NCI-H1105 (cell line): ENCODE measurements at regions not wholly inside any gene's neighbourhood (a gene's known extent, or its start where the extent isn't known, plus 50 kb on each side); places are given as distances from the start of the nearest gene placed in this dataset.
A peak's percentile ranks its signal among the peaks of the same experiment; 100 is the strongest.

Experiments used
- DNase-seq: peaks from one replicate; lab custom pipeline; 2025; lab: John Stamatoyannopoulos, UW

DNA sequence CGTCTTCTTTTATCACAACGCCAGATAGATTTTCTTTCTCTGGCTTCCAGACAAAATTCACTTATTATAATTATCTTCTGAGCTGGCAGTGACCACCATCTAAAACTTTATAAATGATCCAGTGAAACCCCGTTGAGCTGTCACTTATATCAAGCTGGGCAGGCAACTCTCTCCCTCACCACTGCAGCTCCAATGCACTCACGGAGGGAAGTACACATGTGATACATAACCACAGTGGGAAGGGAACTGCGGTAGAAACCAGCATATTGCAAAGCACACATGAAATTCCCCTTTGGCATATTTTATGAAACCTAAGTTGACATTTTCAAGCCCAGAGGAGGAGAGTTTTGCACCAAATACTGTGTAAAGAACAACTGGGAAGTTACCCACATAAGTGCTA is 536.9 kb downstream of the HACE1 start:
- no peak for DNase-seq

DNA sequence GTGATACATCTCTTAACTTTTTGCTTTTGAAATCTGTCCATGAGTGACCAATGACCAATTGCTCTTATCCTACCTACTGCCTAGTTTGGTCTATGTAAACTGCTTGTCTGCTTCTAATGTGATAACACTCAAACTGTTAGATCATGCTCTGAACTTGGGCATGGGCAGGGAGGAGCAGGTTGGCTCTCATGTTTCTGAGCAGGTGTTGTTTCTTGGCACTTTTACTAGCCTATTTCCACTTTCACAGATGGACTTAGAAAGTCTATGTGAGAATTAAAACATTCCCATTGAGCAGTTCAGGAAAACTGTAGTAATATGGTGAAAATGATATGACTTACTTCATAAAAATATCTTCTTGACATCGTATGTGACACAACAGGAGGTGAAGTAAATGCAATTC is 538.4 kb downstream of the HACE1 start:
- DNase-seq = no peak

DNA sequence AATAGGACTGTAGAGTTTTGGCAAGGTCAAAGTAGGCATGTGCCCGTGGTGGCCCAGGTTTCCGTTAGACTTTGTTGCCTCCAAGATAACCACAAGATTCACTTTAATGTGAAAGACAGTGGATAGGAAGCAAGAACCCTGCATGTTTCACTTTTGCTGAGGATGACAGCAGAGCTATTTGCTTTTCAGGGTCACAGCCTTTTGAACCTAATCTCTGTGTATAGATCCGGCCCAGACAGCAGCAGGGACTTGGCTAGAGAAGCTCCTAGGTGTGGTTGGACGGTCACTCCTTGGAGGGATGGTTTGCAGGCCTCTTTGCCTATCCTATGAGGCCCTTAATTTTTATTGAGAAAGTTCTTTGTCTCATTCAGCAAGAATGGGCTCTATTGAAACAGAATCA is 538.8 kb downstream of the HACE1 start:
- DNase-seq = no peak

DNA sequence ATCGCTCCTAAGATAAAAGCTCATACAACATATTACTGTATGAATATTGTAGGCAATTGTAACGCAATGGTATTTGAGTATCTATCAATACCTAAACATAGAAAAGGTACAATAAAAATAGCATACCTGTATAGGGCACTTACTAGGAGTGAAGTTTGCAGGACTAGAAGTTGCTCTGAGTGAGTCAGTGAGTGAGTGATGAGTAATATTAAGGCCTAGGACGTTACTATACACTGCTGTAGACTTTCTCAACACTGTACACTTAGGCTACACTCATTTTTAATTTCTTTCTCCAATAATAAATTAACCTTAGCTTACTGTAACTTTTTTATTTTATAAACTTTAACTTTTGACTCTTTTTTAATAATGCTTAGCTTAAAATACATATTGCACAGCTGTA is 546.9 kb downstream of the HACE1 start:
- no peak for DNase-seq

DNA sequence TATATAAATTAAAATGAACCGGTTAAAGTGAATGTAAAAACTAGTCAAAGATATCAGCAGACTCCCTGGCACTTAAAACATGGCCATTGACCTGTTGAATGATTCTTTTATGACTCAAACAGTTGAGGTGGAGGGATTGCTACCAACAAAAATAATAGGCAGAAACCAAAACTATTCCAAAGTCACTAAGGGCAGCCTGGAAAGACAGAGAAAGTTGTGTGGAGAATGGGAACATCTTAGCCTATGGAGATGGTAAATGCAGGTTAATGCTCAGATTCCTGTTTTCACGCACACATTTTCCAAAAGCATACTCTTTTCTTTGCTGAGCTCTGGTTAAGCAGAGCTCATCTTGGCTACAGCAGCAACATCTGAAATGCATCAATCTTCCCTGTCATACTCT is 553.5 kb downstream of the HACE1 start:
- no peak for DNase-seq

DNA sequence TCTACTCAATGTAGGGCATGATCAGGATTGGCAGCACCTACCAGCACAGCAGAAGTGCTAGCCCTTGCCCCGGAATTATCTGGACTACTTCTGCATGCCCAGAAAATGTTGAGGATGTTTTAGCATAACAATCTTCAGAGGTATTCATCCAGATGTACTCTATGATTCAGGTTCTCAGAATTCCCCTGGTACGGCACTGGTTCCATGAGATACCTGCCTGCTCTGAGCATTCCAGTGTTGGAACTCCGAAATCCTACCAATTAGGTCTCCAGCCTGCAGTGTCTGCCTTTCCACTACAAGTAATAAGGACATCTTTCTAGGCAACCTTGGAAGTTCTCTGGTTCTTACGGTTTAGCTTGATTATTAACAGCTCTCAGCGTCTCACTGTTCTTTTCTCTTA is 554.5 kb downstream of the HACE1 start:
- no peak for DNase-seq

DNA sequence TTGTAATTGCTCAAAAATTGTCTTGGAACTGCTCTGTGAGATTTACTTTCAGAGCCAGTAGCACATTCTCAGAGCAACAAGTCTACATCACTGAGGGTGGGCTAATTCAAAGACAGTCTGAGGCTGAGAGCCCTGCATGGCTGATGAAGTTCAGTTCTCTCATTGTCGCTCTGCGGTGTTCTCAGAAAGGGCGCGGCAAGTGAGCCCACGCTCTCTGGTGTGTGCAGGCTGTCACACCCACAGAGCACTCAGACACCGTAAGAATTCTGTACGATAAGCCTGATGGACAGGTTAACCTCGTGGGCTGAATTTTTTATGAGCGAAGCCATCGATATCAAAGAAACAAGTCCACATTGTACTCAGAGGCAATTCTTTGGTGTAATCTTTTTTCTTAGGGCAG is 557.8 kb downstream of the HACE1 start:
- DNase-seq = no peak

DNA sequence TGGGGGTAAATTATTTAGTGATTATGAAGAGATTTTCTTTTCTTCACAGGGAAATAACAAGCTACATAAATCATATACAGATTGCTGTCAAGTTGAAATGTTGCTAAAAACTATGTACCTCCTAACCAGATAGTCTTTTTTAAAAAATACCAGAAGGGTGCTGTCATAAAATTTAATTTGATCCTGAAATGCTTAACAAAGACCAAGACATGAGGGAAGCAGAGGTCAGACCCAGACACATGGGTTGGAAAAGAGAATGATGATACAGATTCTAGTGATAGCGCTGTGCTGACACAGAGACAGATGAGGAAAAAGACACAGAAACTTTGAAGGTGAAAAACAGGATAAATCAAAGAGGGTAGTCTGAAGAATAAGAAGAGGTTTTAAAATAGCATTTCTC is 573.1 kb downstream of the HACE1 start:
- DNase-seq = no peak

DNA sequence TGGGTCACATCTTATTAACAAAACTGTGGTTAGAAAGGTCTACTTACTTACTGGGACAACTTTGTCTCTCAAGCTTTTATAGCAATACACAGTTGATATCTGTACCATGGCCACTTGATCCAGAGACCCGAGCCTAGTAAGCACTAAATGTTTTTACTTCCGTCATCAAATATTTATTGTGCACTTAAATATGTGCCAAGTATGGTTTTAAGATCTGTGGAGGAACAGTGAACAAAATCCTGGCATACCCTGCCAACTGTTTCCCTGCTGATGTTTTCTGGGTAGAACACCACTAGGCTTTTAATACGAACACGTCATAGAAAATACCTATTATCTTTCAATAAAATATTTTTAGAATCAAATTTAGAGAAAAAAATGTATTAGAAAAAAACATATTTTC is 574.8 kb downstream of the HACE1 start:
- DNase-seq = no peak

DNA sequence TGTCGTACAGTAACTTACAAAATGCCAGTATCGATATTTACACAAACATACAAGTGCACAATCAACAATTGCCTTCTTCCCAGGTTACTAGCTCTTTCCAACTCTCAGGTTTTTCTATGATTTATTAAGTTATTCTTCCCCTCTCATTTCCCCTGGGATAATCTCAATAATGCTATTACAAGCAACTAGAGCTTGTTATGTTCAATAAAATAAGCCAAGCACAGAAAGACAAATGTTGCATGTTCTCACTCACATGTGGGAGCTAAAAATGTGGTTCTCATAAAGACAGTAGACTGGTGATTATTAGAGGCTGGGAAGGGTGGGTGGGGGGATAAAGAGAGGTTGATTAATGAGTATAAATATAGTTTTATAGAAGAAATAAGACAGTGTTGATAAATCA is 577.1 kb downstream of the HACE1 start:
- DNase-seq = no peak

DNA sequence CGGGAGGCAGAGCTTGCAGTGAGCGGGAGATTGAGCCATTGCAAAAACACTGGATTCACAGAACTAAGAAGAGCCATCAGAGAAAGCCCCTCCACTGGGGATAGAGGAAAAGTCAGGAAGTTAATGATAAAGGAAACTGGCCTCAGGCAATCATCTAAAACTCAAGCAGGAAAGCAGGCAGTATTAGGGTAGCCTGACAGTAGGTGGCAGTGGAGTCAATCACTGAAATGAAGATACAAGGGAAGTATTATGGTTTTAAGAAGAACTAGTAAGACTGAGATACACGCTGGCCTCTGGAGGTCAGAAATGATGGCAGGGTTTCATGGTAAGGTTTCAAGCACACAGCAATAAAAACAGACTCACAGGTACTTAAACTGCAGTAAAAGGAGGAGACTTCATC is 578.3 kb downstream of the HACE1 start:
- DNase-seq = no peak

DNA sequence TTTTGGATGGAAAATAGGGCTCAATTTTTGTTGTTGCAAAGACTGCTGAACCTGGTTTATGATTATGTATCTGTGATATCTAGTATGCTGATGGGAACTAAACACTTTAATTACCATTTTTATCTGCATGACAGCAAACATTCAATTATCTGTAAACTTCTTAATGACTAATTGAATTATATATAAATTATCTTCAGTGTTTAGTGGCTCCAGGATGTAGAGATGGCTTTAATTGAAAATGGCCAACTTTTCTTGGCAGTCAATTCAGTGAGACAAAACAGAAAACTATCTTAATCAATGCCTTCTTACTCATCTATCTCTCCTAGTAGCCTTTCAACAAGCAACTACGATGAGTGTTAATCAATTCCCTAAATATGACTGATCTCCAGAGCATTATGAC is 591.3 kb downstream of the HACE1 start:
- no peak for DNase-seq

DNA sequence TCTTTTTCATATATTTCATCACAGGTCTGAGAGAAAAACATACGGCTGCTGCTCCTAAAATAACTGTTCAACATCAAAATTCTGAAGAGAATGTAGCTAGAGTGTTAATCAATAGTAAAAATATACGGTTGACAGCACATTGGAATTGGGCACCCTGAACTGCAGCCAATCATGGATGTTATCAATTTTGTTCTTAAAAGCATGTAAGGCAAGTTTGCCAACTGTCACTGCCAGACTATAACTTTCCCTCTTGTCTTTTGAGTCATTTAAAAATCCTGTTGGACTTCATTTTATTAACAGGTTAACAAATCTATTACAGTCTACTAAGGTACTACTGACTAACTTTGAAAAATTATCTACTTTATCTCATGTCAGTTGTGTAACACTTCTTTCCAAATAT is 592.8 kb downstream of the HACE1 start:
- no peak for DNase-seq

DNA sequence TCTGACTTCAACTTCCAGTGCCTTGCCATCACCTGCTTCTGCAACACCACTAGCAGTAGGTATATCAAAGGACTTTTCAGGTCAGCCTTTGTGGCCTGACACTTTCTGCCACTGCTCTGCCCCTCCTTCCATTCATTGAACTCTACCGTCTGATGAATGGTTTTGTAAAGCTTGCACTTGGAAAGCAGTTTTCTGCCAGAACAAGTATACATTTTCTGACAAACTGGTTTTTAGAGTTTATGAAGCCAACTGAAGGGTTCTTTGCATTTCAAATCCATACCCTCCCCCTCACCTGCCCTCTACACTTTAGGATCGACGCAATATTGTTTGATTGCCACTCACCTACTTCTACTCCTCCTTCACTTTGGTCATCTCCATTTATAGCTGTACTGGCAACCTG is 603.1 kb downstream of the HACE1 start:
- peak; percentile 84 for DNase-seq

DNA sequence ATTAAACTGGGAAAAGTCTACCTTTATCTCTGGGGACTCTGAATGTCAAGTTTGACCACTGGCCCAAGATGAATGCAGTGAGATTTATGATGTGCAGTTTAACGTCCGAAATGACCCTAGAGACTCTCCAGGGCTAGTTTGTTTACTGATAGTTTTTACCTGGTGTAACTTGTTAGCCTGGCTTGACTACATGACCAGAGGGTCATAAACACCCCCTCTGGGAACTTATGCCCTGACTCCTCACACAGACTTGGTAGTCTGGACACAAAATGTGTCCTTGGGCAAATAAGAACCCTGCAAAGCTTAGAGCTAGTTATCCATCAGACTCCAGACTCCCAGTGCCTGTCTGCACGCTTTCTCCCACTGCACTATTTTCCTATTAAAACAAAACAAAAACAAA is 606.5 kb downstream of the HACE1 start:
- no peak for DNase-seq

DNA sequence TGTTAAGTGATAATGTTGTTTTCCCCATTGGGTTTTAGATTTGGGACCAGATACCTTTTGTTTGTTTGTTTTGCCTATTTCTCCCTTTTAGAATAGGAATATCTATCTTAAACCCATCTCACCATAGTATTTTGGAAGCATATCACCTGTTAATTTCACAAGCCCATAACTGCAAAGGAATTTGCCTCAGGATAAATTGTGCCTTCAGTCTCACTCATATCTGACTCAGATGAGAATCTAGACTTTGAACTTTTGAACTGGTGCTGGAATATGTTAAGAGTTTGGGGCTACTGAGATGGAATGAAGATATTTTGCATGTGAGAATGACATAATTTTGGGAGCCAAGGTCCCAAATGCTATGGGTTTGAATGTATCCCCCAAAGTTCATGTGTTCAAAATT is 607.4 kb downstream of the HACE1 start:
- DNase-seq = no peak

DNA sequence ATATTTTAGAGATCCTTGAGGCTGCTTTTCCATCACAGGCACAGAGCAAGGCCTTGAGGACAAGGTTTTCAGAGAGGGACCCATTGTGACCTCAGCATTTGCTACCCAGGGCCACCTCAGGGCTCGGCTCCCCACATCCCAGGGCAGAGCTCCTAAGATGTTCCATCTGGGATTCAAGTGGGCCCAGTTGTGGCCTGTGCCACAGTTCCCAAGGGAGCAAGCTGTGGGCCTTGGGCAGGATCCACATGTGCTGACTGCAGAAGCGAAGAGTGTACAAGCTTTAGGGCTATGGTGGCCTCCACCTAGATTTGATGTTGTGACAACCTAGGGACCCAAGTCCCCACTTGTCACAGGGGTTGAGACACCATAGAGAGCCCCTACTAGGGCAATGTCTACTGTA is 608.1 kb downstream of the HACE1 start:
- DNase-seq = no peak

DNA sequence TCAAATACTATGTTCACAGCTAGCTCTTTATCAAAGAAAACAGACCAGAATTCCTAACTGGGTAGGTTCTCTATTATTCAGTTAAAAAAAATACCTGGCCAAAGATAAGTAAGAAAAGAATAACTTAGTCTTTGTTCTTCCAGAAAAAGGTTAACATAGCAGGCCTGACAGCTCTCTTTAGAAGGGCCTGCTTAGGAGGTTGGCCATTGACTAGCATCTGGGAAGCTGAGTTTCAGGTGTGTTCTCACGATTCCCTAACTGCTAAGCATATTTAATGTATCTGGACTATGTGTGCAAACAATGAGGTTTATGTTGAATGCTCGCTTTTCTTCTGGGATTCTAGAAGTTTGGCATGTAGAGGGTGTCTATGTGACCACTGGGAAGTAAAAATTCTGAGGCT is 618.9 kb downstream of the HACE1 start:
- DNase-seq = no peak

DNA sequence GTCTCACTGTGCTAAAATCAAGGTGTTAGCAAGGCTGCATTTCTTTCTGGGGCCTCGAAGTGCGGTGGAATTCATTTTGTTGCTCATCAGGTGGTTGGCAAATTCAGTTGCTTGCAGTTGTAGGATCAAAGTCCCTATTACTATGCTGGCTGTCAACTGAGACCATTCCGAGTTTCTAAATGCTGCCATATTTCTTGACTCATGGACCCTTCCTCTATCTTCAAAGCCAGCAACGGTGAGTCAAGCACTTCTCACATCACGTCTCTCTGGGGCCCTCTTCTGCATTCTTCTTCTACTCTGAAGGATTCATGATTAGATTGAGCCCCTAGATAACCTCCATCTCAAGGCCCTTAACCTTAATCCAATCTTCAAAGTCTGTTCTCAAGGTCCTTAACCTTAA is 619.7 kb downstream of the HACE1 start:
- DNase-seq = no peak

DNA sequence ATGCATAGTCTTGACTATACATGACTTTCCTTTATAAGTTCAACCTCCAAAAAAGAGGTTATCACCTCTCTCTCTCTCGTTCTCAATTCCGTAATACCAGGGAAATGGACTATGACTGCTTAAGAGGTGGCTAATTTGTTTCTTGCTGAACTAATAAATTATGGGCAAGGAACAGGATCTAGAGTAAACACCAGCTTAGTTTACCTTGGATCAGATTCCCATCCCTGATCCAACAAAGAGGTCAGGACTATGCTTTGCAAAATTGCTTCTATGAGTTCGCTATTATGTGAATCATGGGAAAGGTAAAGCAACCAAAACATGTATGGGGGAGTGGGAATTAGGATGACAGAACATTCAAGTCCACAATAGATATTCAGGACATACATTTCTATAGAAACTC is 630.7 kb downstream of the HACE1 start:
- peak; percentile 69 for DNase-seq

DNA sequence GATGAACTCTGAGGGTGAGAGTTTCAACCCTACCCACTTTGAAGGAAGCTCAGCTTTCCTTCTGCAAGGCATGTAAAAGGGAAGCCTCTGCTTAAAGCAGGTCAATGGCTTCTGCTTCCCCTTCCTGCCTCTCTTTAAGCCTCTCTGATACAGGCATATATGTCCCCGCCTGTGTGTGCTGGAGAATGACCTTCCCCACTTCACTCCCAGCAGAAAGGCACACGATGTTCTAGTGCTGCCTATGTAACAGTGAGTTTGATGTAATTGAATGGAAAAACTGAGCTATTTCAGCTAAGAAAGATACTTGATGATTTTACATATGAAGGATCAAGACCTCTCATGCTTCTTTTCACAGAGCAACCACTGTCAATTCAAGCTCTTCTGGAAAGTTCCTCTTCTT is 632.2 kb downstream of the HACE1 start:
- DNase-seq = no peak

DNA sequence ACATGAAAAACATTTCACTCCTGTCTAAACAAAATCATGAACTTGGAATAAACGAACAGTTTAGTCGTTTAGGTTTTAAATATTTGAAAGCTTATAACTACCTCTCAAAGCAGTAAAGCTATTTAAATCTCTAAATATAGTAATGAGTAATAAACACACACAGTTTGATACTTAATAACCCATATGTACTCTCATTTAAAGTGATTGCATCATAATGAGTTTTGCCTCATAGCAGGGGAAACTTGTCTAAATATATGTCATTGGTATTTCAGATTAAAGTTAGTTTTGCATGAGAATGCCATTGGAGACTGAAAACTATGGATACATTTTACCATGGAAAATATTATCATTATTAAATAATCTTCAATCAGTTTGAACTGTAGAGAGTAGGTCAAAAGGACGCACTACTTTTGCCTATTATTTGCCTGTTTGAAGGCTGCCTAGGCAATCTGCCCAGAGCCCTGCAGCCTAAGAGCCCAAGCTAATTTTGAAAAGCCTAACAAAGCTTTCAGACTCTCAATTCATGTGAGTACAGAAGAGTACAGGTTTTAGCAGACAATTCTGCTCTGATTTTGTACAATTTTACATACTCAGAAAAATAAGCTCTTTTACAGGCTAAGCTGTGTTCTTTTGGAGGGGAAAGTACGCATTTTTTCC is 632.8 kb downstream of the HACE1 start:
- DNase-seq = peak; percentile 50

DNA sequence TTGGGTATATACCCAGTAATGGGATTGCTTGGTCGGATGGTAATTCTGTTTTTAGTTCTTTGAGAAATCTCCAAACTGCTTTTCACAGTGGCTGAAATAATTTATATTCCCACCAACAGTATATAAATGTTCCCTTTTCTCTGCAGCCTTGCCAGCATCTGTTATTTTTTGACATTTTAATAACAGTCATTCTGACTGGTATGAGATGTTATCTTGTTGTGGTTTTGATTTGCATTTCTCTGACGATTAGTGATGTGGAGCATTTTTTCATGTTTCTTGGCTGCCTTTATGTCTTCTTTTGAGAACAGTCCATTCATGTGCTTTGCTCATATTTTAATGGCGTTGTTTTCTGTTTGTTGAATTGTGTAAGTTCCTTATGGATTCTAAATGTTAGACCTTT is 641.6 kb downstream of the HACE1 start:
- DNase-seq = no peak

DNA sequence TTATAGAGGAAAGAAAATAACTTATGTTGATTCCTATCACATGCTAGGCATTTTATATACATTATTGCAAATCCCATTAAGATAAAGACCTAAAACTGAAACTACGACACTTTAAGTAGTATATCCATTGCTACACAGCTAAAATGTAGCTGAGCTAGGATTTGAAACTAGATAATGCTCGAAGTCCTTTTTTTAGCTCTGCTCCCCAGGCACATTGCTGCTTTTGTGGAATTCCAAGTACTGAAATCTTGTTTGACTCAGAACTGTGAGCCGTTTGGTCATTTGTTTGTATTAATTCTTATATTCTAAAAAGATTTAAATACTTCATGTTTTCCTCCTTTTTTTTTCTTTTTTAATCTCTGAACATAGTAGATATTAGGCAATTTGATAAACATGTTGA is 644.8 kb downstream of the HACE1 start:
- no peak for DNase-seq
